ENCODE measurements at regions not wholly inside any gene's neighbourhood (a gene's known extent, or its start where the extent isn't known, plus 50 kb on each side); places are given as distances from the start of the nearest gene placed in this dataset.
"Not testable (repeated sequence)": the region's sequence is repeated elsewhere in the genome, so short reads cannot be mapped to it uniquely, and the experiment has no call there.

GRCh38 chr5:6243706-6244338 lies 134.5 kb downstream of the MED10 start:
- no peaks in the 10 kb centered on the region for H3K36me3 Mint-ChIP-seq
- H3K4me1 Mint-ChIP-seq (ENCODE audit: low read depth in 2 of 2): no peaks in the 10 kb centered on the region
- H3K4me3 Mint-ChIP-seq: no peak overlapping the region
- DNase-seq (ENCODE audit: low spot score): no peak
- ATAC-seq: no peak
- H3K9me3 Mint-ChIP-seq: peaks cover 4% of the 10 kb centered on the region
- H3K27ac Mint-ChIP-seq: no peak overlapping the region
- H3K27me3 Mint-ChIP-seq: peaks cover 2 to 8% of the 10 kb centered on the region in 2 donors

DNA sequence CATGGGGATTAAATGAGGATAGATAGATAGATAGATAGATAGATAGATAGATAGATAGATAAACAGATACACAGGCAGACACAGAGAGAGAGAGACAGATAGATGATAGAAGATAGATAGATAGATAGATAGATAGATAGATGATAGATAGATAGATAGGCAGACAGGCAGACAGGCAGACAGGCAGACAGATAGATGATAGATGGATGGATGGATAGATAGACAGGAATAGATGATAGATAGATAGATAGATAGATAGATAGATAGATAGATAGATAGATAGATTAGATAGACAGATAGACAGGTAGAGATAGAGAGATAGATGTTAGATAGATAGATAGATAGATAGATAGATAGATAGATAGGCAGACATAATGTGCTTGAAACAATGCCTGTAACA lies 137.3 kb downstream of the MED10 start:
- DNase-seq (ENCODE audit: low spot score); H3K27ac Mint-ChIP-seq; H3K4me1 Mint-ChIP-seq (ENCODE audit: low read depth in 2 of 2); H3K36me3 Mint-ChIP-seq; ATAC-seq; H3K9me3 Mint-ChIP-seq; H3K4me3 Mint-ChIP-seq: not testable (repeated sequence)
- H3K27me3 Mint-ChIP-seq: peaks cover 5 to 14% of the 10 kb centered on the region in 2 donors

DNA sequence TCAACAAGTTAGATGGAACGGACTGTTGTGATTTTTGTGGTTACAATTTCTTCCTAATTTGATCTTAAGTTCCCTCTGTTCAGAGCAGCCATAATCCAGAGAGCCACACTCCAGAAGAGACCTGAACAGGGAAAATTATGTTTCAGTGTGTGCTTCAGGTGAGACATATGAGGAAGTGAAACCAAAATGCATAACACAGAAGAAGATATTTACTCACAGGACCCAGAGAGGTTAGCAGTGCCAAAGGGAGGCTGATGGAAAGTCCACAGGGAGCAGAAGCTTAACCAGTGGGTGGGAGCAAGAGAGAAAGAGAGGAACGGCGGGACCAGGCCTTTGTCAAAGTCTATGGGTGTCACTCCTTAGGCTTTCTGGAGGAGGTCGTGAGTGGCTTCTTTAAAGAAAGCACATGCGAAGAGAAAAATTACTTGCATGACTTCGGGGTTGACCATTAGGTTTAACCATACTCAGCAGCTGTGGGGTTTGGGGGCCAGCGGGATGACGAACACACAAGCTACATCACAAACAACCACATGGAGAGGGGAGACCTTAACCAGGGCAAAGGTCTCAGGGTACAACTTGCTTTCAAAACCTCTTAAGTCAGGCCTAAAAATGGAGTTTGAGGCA lies 141.4 kb downstream of the MED10 start:
- Mint-ChIP-seq H3K4me1 (ENCODE audit: low read depth in 2 of 2) (no peaks in the 10 kb centered on the region), H3K27me3 (peaks cover 5 to 22% of the 10 kb centered on the region in 2 donors), H3K36me3 (no peaks in the 10 kb centered on the region), H3K9me3 (peaks cover 4% of the 10 kb centered on the region), H3K27ac (no peak overlapping the region), H3K4me3 (no peak overlapping the region)
- ATAC-seq (no peak), DNase-seq (ENCODE audit: low spot score) (no peak)

DNA sequence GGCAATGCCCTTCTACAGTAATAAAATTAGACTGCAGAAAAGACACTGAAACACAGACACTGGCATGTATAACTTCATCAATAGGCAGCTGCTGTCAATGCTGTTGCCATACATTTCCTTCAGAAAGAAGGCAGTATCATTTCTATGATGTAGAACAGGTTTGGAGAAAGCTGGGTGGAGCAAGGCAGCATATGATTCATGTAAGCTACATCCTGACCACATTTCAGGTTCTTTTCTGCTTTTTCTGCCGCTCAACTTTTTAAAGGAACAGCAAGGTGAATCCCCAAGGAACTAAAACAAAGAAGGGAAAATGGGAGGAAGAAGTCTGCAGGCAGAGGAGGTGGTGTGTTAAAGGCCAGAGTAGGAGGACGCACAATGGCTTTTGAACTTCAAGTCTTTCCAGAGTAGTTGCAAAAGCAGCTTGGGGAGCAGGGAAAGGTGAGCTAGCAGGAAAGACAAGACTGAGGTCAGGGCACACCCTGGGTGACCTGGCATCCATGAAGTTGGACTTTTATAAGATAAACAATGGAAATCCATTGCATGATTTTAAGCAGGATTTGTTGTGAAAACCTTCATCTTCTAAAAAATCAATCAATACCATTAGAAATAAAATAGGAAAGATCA lies 142.1 kb downstream of the MED10 start:
- H3K9me3 Mint-ChIP-seq: peaks cover 4% of the 10 kb centered on the region
- no peak for ATAC-seq
- no peak overlapping the region for H3K27ac Mint-ChIP-seq
- H3K36me3 Mint-ChIP-seq: no peaks in the 10 kb centered on the region
- H3K4me3 Mint-ChIP-seq: no peak overlapping the region
- H3K27me3 Mint-ChIP-seq: peaks cover 5 to 23% of the 10 kb centered on the region in 2 donors
- no peaks in the 10 kb centered on the region for H3K4me1 Mint-ChIP-seq (ENCODE audit: low read depth in 2 of 2)
- no peak for DNase-seq (ENCODE audit: low spot score)

DNA sequence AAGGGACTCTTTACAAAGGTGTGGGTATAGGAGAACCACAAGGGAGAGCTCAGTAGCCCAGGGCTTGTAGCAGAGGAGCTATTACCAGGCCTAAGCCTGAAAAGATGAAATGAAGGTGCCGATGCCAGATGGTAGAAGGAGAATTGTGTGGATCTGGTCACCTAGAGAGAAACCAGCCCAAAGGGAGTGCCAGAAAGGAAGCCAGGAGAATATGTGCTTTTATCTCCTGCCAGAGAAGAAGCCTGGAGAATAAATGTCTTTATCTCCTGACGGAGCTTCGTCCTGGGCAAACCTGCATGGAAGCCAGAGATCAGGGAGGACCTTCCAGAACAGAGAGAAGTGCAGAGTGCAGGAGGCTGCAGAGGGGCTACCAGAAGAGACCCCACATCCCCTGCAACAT lies 142.6 kb downstream of the MED10 start:
- no peak for ATAC-seq
- no peaks in the 10 kb centered on the region for H3K36me3 Mint-ChIP-seq
- no peaks in the 10 kb centered on the region for H3K9me3 Mint-ChIP-seq
- no peak overlapping the region for H3K4me3 Mint-ChIP-seq
- H3K27me3 Mint-ChIP-seq: peaks cover 5 to 18% of the 10 kb centered on the region in 2 donors
- no peaks in the 10 kb centered on the region for H3K4me1 Mint-ChIP-seq (ENCODE audit: low read depth in 2 of 2)
- H3K27ac Mint-ChIP-seq: no peak overlapping the region
- no peak for DNase-seq (ENCODE audit: low spot score)

DNA sequence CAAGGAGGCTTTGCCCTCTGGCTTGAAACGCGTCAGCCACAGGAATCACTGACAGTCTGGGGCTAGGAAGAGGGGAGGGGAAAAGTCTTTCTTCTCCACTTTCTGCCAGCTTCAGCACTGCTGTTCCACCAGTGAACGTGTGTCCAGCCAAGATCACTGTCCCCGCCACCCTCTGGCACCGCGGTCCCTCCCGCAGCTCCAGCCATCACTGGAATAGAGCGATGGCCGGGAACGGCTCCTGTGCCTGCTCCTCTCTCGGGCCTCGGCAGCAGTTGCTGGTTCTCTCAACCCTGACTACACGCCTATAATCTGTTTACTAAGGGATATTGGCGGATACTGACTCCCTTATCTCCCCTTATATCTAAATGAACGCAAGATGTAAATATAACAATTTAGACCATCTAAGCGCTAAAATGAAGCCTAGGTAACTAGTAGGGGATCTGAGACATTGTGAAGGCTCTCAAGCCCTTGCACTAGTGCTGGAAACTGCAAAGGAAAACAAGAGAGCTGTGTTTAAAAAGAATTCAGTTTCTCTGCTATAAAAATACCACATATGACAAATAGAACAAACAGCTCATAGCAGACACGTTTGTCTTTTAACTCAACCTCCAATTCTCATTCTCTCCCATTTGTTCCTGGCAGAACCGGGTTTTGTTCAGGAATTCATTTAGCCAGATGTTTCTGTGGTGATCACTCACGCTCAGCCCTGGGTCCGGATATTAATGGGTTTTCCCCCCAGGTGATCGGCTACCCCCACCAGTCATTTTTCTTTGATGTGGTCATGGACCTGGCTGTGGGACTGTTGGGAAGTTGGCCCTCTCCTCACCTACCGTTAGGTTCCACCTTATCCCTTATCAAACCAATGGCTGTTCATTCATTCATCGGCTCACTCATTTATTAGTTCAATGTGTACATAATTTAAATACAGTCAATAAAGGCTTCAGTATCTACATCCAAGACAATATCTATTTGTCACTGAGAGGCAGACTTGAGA lies 149.8 kb downstream of the MED10 start:
- no peaks in the 10 kb centered on the region for H3K36me3 Mint-ChIP-seq
- peaks cover 3% of the 10 kb centered on the region for H3K9me3 Mint-ChIP-seq
- DNase-seq (ENCODE audit: low spot score): no peak
- no peak for ATAC-seq
- H3K27me3 Mint-ChIP-seq: peaks cover 5 to 17% of the 10 kb centered on the region in 2 donors
- H3K4me1 Mint-ChIP-seq (ENCODE audit: low read depth in 2 of 2): no peaks in the 10 kb centered on the region
- no peak overlapping the region for H3K4me3 Mint-ChIP-seq
- H3K27ac Mint-ChIP-seq: no peak overlapping the region

GRCh38 chr5:6225121-6225607 lies 153.2 kb downstream of the MED10 start:
- no peak for ATAC-seq
- Mint-ChIP-seq H3K27me3 (peaks cover 2% of the 10 kb centered on the region in 2 donors), H3K9me3 (peaks cover 5% of the 10 kb centered on the region), H3K36me3 (no peaks in the 10 kb centered on the region), H3K4me3 (no peak overlapping the region), H3K4me1 (ENCODE audit: low read depth in 2 of 2) (no peaks in the 10 kb centered on the region), H3K27ac (no peak overlapping the region)
- DNase-seq (ENCODE audit: low spot score): no peak

DNA sequence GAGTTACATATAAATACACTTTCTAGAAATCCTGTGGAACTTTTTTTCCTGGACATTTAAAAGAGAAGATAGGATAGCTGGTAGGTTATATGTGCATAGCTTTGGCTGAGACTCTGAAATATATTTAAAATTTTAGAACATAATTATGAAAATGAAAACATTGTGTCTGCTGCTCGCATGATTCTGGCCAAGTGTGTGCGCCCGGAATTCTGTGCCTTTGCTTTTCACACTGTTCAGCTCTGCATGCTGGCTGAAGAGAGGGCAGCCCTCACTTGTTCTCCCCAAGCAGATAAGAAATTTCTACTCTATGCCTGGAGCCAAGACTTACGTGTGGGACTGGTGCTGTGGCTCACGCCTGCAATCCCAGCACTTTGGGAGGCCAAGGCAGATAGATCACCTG lies 153.9 kb downstream of the MED10 start:
- H3K27ac Mint-ChIP-seq: no peak overlapping the region
- H3K27me3 Mint-ChIP-seq: peaks cover 0 to 2% of the 10 kb centered on the region in 2 donors

DNA sequence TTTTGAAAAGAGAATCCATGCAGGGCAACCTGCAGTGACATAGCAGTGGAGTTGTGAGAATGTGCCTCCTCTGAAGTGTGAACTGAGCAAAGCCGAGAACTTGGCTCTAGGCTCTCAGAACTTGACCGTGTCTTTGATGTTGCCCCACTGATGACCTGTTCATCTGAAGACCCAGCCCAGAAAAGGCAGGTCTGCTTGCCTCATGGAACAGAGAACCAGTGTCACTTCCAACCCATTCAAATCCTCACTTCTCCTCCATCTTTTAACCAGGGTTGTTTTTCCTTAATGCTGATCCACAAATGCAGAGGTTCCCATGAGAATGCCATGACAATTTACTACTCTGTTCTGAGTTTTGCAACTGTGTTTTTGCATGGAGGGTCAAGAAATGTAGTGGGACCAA lies 155.4 kb downstream of the MED10 start:
- H3K4me1 Mint-ChIP-seq (ENCODE audit: low read depth in 2 of 2): no peaks in the 10 kb centered on the region
- ATAC-seq: no peak
- H3K27me3 Mint-ChIP-seq: peaks cover 0 to 2% of the 10 kb centered on the region in 2 donors
- DNase-seq (ENCODE audit: low spot score): no peak
- no peaks in the 10 kb centered on the region for H3K36me3 Mint-ChIP-seq
- H3K27ac Mint-ChIP-seq: no peak overlapping the region
- H3K4me3 Mint-ChIP-seq: no peak overlapping the region
- peaks cover 5% of the 10 kb centered on the region for H3K9me3 Mint-ChIP-seq

More for the DNA sequence above, 153.9 kb downstream of the MED10 start:
- no peaks in the 10 kb centered on the region for H3K4me1 Mint-ChIP-seq (ENCODE audit: low read depth in 2 of 2)
- no peak for ATAC-seq
- no peak overlapping the region for H3K4me3 Mint-ChIP-seq
- DNase-seq (ENCODE audit: low spot score): no peak
- peaks cover 5% of the 10 kb centered on the region for H3K9me3 Mint-ChIP-seq
- H3K36me3 Mint-ChIP-seq: no peaks in the 10 kb centered on the region

DNA sequence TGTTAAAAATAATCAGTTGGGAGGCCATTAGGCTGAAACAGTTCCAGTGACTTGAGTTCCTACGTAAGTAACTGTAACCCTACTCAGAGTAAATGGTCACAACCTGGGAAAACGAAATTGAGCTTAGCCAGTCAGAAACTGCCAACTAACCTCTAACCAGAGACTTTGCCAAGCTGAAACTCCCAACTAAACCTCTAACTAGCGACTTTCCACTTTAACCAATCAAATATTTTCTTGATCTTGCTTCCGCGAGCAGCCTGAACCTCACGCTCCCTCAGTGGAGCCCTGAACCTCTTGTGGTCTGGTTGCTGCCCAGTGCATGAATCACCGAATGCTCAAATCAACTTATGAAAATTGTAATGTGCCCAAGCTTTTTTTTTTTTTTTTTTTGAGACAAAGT lies 156.2 kb downstream of the MED10 start:
- no peaks in the 10 kb centered on the region for H3K27me3 Mint-ChIP-seq

DNA sequence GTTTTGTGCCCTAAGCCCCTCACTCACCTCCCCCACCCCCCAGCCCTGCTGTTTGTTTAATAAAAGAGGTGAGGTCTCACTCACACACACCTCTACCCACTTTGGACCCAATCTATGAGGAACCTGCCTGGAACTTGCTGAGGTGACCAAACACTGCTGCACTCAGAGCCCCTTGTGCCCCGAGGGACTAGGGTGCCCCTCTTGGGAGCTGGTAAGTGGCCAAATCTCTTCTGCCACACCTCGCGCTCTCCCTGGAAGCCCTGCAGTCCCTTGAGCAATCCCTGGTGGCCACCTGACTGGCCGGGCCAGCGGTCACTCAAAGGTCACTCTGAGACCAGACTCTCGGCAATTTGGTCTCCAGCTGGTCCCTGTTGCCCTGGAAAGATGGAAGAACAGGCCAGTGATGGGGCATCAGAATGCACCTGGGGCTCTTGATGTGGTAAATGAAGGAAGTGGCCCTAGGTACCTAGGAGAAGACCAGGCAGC lies 157.2 kb downstream of the MED10 start:
- peaks cover 2% of the 10 kb centered on the region for H3K9me3 Mint-ChIP-seq
- no peak for DNase-seq (ENCODE audit: low spot score)
- no peaks in the 10 kb centered on the region for H3K27me3 Mint-ChIP-seq
- no peak overlapping the region for H3K4me3 Mint-ChIP-seq
- no peaks in the 10 kb centered on the region for H3K4me1 Mint-ChIP-seq (ENCODE audit: low read depth in 2 of 2)
- ATAC-seq: no peak
- no peaks in the 10 kb centered on the region for H3K36me3 Mint-ChIP-seq
- H3K27ac Mint-ChIP-seq: no peak overlapping the region

More for the DNA sequence above, 156.2 kb downstream of the MED10 start:
- H3K36me3 Mint-ChIP-seq: no peaks in the 10 kb centered on the region
- H3K9me3 Mint-ChIP-seq: peaks cover 2% of the 10 kb centered on the region
- no peak overlapping the region for H3K27ac Mint-ChIP-seq
- H3K4me1 Mint-ChIP-seq (ENCODE audit: low read depth in 2 of 2): no peaks in the 10 kb centered on the region
- no peak overlapping the region for H3K4me3 Mint-ChIP-seq
- DNase-seq (ENCODE audit: low spot score): no peak
- ATAC-seq: no peak

GRCh38 chr5:6220346-6221088 lies 157.8 kb downstream of the MED10 start:
- H3K9me3 Mint-ChIP-seq: peaks cover 2% of the 10 kb centered on the region
- no peak overlapping the region for H3K27ac Mint-ChIP-seq
- H3K27me3 Mint-ChIP-seq: no peaks in the 10 kb centered on the region
- H3K36me3 Mint-ChIP-seq: no peaks in the 10 kb centered on the region
- peak in 1 of 2 donors; percentile 16 for ATAC-seq
- H3K4me3 Mint-ChIP-seq: no peak overlapping the region
- no peaks in the 10 kb centered on the region for H3K4me1 Mint-ChIP-seq (ENCODE audit: low read depth in 2 of 2)
- no peak for DNase-seq (ENCODE audit: low spot score)

GRCh38 chr5:6218517-6218916 lies 159.8 kb downstream of the MED10 start:
- Mint-ChIP-seq H3K36me3 (no peaks in the 10 kb centered on the region), H3K4me1 (ENCODE audit: low read depth in 2 of 2) (no peaks in the 10 kb centered on the region), H3K27me3 (no peaks in the 10 kb centered on the region), H3K27ac (no peak overlapping the region), H3K9me3 (peaks cover 2% of the 10 kb centered on the region), H3K4me3 (no peak overlapping the region)
- no peak for ATAC-seq
- DNase-seq (ENCODE audit: low spot score): no peak

Data from natural killer cell treated with Interleukin-12 subunit alpha and Interleukin-12 subunit beta and Interleukin-15 and Interleukin-18, amount 100 ng/mL, for 72 hours (primary cell).